ENCODE measurements at regions not wholly inside any gene's neighbourhood (a gene's known extent, or its start where the extent isn't known, plus 50 kb on each side); places are given as distances from the start of the nearest gene placed in this dataset.

DNA sequence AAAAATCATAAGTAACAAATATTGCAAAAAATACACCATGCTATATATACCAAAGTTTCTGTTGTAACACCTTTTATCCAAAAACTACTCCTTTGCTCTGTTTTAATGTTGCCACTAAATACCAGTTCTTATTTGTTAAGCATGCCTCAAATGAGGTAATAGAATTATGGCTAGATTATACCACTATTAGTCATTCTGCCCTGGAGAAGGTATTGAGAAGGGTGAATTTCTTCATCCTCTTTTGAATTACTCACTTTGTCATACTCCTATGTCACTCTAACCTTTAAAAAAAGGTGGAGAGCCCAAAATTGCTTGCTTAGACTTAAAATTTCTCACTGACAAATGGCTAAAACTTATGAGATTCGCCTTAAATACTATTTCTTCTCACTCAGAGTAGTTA is 750.9 kb downstream of the MAT2B start:
- Histone ChIP-seq H3K36me3 (ENCODE audit: insufficient read depth, low read length) (no peaks in the 10 kb centered on the region), H3K4me3 (ENCODE audit: low read length) (no peak overlapping the region), H3K9me3 (ENCODE audit: low read length) (no peaks in the 10 kb centered on the region), H3K4me1 (ENCODE audit: insufficient read depth, low read length) (peaks cover 21% of the 10 kb centered on the region), H3K27me3 (ENCODE audit: insufficient read depth, low read length) (no peaks in the 10 kb centered on the region), H2AFZ (ENCODE audit: low read depth, low read length) (no peak overlapping the region)

DNA sequence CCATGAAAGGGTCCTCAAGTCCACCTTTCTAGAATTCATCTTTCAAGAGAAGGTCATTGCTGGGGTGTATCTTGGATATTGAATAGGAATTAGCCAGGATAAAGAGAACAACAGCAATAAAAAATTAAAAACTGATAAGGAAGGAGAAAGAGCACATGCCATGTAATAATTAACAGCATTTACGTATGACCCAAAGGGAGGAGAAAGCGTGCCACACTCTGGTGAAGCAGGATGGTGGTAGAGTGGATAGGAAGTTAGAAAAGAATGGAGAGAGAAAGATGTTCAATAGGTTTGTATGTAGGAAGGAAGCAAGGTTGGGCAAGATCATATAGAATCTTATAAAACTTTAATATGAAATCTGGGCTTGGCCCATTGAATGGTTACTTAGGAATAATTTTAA is 751.5 kb downstream of the MAT2B start:
- H3K4me3 ChIP-seq (ENCODE audit: low read length), result no peak overlapping the region
- H3K9me3 ChIP-seq (ENCODE audit: low read length), result no peaks in the 10 kb centered on the region
- H2AFZ ChIP-seq (ENCODE audit: low read depth, low read length), result no peak overlapping the region
- H3K36me3 ChIP-seq (ENCODE audit: insufficient read depth, low read length), result no peaks in the 10 kb centered on the region
- H3K4me1 ChIP-seq (ENCODE audit: insufficient read depth, low read length), result peaks cover 21% of the 10 kb centered on the region
- no peaks in the 10 kb centered on the region for H3K27me3 ChIP-seq (ENCODE audit: insufficient read depth, low read length)

DNA sequence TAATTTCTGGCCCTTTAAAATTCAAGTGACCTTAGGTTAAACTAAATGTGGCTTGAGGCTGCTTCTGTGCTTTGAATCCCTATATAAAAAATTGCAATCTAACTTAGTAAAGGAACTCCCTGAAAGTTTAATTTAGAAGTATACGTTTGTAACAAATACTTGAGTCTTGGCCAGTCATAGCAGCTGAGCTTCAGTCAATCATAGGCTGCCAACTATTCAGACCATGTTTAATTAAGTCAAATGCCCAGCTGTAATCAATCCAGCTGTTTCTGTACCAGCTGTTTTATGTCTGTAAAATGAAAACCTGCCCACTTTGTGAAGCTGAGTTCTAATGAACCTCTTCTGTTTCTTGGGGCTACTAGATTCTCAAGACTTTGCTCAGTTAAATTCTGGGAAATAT is 760.1 kb downstream of the MAT2B start:
- H2AFZ ChIP-seq (ENCODE audit: low read depth, low read length), result no peak overlapping the region
- no peaks in the 10 kb centered on the region for H3K36me3 ChIP-seq (ENCODE audit: insufficient read depth, low read length)
- H3K27me3 ChIP-seq (ENCODE audit: insufficient read depth, low read length), result no peaks in the 10 kb centered on the region
- no peaks in the 10 kb centered on the region for H3K9me3 ChIP-seq (ENCODE audit: low read length)
- H3K4me3 ChIP-seq (ENCODE audit: low read length), result no peak overlapping the region
- H3K4me1 ChIP-seq (ENCODE audit: insufficient read depth, low read length), result no peaks in the 10 kb centered on the region

DNA sequence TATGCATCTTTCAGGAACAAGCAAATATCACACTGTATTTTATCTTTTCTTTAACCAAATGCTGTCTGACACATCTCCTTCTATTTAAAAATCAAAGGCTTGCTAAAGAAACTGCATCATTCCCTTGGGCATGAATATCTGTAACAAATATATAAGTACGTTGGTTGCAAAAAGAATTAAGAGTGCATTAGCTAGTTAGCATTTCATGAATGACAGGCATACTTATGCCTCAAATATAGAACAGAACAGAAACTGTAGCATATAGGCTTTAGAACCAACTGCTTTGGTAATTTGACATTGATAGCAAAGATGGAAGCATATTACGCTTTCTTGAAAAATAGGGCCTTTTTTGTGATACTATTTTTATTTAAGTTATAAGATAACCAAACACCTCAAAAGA is 761.2 kb downstream of the MAT2B start:
- Histone ChIP-seq H3K36me3 (ENCODE audit: insufficient read depth, low read length) (no peaks in the 10 kb centered on the region), H3K27me3 (ENCODE audit: insufficient read depth, low read length) (no peaks in the 10 kb centered on the region), H2AFZ (ENCODE audit: low read depth, low read length) (no peak overlapping the region), H3K4me3 (ENCODE audit: low read length) (no peak overlapping the region), H3K9me3 (ENCODE audit: low read length) (no peaks in the 10 kb centered on the region), H3K4me1 (ENCODE audit: insufficient read depth, low read length) (no peaks in the 10 kb centered on the region)

DNA sequence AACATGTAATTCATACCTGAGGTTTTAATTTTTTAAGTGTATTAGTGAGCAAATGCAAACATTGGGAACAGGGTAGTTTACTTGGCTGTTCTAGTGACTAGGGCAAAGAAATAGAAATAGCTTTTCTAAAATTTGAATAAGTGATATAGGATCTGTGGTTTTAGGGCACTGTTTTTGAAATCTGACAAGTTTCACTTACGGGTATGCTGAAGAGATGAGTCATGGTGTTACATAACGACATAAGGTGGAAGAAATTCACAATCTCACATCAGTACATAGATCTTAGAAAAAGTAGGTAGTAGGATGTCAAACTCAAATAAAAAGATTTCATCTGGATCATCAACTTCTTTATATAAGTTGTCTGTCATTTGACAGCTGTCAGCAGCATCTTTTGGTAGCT is 772.3 kb downstream of the MAT2B start:
- H3K4me3 ChIP-seq (ENCODE audit: low read length), result no peak overlapping the region
- no peaks in the 10 kb centered on the region for H3K36me3 ChIP-seq (ENCODE audit: insufficient read depth, low read length)
- H3K4me1 ChIP-seq (ENCODE audit: insufficient read depth, low read length), result no peaks in the 10 kb centered on the region
- H2AFZ ChIP-seq (ENCODE audit: low read depth, low read length), result no peak overlapping the region
- H3K9me3 ChIP-seq (ENCODE audit: low read length), result no peaks in the 10 kb centered on the region
- no peaks in the 10 kb centered on the region for H3K27me3 ChIP-seq (ENCODE audit: insufficient read depth, low read length)

DNA sequence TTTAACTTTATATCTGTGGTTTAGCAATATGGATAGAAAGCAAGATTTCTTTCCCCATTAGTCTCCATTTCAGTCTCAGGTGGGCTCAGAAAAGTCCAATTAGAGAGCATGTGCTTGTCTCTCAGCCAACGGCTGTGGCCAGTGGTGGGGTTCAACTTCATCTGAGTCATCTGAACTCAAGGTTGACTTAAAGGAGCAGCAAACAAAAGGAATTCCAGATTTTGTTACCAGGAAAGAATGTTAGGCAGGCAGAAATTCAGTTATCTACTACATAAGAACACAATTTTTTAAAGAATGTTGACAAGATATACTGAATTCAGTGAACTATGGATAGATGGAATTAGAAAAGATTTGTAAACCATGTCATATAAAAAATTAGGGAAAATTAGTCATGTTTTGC is 784.1 kb downstream of the MAT2B start:
- Histone ChIP-seq H3K27me3 (ENCODE audit: insufficient read depth, low read length) (no peaks in the 10 kb centered on the region), H3K4me1 (ENCODE audit: insufficient read depth, low read length) (no peaks in the 10 kb centered on the region), H2AFZ (ENCODE audit: low read depth, low read length) (no peak overlapping the region)

DNA sequence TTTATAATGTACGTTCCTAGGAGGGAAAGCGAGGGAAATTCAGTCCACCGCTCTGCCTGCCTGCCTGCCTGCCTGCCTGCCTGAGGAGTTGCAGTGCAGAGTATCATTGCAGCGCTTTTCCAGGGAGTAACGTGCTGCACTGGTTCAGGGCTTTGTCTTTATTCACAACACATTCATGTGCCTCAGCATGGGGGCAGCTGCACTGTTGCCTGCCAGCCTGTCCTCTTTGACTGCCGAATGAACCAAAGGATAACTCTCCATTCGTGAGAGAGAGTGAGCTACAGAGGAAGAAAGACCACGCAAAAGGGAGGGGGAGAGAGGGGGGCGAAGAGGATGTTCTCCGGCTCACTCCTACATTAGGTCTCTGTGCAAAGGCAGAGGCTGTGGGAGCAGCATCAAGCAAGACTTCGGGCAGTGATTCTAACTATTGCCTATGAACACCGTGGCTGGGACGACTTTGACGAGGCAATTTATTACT is 791.2 kb downstream of the MAT2B start:
- no peaks in the 10 kb centered on the region for H3K36me3 ChIP-seq (ENCODE audit: insufficient read depth, low read length)
- peak overlapping the region; percentile 74 for H3K4me3 ChIP-seq (ENCODE audit: low read length)
- H2AFZ ChIP-seq (ENCODE audit: low read depth, low read length), result peak overlapping the region; percentile 91
- H3K27me3 ChIP-seq (ENCODE audit: insufficient read depth, low read length), result no peaks in the 10 kb centered on the region
- peaks cover 2% of the 10 kb centered on the region for H3K9me3 ChIP-seq (ENCODE audit: low read length)
- peaks cover 32% of the 10 kb centered on the region for H3K4me1 ChIP-seq (ENCODE audit: insufficient read depth, low read length)

More for the DNA sequence above, 784.1 kb downstream of the MAT2B start:
- Histone ChIP-seq H3K9me3 (ENCODE audit: low read length) (peaks cover 2% of the 10 kb centered on the region), H3K4me3 (ENCODE audit: low read length) (no peak overlapping the region), H3K36me3 (ENCODE audit: insufficient read depth, low read length) (no peaks in the 10 kb centered on the region)

DNA sequence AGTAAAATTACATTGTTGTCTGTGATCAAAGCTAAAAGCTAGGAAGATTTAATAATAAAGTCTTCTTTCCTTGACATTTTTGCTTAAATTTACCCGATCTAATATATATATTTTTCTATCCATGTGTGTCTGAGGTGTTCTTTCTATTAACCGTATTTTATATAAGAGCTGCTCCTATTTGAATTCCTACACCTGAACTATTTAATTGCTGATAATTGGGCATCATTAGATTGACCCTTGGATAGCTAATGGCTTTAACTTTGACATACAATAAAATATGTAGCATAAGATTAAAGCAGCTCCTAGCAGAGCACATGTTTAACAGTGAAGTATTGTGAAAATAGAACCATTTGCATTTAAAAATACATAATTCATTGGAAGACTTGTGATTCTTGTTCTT is 792.7 kb downstream of the MAT2B start:
- no peaks in the 10 kb centered on the region for H3K36me3 ChIP-seq (ENCODE audit: insufficient read depth, low read length)
- H3K4me3 ChIP-seq (ENCODE audit: low read length), result peak overlapping the region; percentile 74
- peaks cover 32% of the 10 kb centered on the region for H3K4me1 ChIP-seq (ENCODE audit: insufficient read depth, low read length)
- peaks cover 2% of the 10 kb centered on the region for H3K9me3 ChIP-seq (ENCODE audit: low read length)
- H2AFZ ChIP-seq (ENCODE audit: low read depth, low read length), result no peak overlapping the region
- H3K27me3 ChIP-seq (ENCODE audit: insufficient read depth, low read length), result no peaks in the 10 kb centered on the region

DNA sequence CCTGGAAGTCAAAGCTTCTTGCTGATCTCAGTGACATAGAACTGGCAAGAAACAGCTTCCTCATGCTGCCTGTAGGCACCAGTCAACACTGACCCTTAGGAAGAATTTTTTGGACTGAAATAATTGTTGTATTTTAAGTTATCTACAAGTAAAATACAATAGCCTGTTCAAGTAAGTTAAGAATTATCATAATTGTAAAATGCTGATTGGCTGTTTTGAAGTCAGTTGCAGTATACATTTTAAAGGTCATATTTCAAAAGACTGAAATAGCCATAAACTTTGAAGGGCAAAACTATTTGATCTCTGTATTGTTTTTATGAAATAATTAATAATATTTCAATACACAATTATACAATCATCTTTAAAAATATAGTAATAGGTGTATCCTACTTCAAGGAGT is 794.9 kb downstream of the MAT2B start:
- Histone ChIP-seq H3K9me3 (ENCODE audit: low read length) (no peaks in the 10 kb centered on the region), H3K4me3 (ENCODE audit: low read length) (no peak overlapping the region), H3K4me1 (ENCODE audit: insufficient read depth, low read length) (peaks cover 32% of the 10 kb centered on the region), H3K36me3 (ENCODE audit: insufficient read depth, low read length) (no peaks in the 10 kb centered on the region), H2AFZ (ENCODE audit: low read depth, low read length) (no peak overlapping the region), H3K27me3 (ENCODE audit: insufficient read depth, low read length) (no peaks in the 10 kb centered on the region)

DNA sequence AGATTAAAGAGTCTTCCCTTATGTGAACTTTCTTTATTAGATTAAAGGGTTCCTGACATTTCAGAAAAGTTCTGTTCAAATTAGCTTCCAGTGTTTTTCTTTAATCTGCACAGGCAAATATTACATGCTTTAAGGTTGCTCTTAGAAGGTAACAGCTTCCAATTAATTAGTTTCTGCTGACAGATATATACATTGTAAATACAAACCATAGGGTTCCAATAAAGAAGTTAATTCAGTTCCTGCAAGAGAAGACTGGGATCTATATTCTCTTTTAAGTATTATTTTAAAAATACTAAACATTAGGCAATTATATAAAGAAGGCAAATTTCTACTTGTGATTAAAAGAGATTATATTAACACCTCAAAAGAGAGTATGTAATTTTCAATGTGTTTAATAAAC is 795.7 kb downstream of the MAT2B start:
- H3K36me3 ChIP-seq (ENCODE audit: insufficient read depth, low read length), result no peaks in the 10 kb centered on the region
- H2AFZ ChIP-seq (ENCODE audit: low read depth, low read length), result no peak overlapping the region
- no peaks in the 10 kb centered on the region for H3K27me3 ChIP-seq (ENCODE audit: insufficient read depth, low read length)
- no peaks in the 10 kb centered on the region for H3K9me3 ChIP-seq (ENCODE audit: low read length)
- no peak overlapping the region for H3K4me3 ChIP-seq (ENCODE audit: low read length)
- H3K4me1 ChIP-seq (ENCODE audit: insufficient read depth, low read length), result peaks cover 29% of the 10 kb centered on the region

DNA sequence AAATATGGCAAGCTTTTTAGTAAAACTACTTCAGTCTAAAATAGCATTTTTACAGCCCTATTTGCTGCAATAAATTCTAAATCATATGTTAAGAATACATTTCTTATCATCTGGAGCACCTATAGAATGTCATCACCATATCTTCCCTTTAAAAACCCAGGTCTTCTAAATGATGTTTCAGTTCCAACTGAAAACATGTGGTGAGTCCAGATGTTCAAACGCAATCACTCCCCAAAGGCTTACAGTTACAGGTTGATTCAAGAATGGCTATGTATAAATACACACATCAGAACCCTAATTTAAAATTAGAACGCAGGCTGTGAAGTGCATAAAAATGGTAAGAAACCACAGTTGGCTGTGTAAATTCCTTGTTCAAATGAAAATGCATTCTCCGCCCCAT is 796.3 kb downstream of the MAT2B start:
- Histone ChIP-seq H2AFZ (ENCODE audit: low read depth, low read length) (no peak overlapping the region), H3K4me3 (ENCODE audit: low read length) (no peak overlapping the region), H3K4me1 (ENCODE audit: insufficient read depth, low read length) (peaks cover 25% of the 10 kb centered on the region), H3K36me3 (ENCODE audit: insufficient read depth, low read length) (no peaks in the 10 kb centered on the region), H3K9me3 (ENCODE audit: low read length) (no peaks in the 10 kb centered on the region), H3K27me3 (ENCODE audit: insufficient read depth, low read length) (no peaks in the 10 kb centered on the region)

DNA sequence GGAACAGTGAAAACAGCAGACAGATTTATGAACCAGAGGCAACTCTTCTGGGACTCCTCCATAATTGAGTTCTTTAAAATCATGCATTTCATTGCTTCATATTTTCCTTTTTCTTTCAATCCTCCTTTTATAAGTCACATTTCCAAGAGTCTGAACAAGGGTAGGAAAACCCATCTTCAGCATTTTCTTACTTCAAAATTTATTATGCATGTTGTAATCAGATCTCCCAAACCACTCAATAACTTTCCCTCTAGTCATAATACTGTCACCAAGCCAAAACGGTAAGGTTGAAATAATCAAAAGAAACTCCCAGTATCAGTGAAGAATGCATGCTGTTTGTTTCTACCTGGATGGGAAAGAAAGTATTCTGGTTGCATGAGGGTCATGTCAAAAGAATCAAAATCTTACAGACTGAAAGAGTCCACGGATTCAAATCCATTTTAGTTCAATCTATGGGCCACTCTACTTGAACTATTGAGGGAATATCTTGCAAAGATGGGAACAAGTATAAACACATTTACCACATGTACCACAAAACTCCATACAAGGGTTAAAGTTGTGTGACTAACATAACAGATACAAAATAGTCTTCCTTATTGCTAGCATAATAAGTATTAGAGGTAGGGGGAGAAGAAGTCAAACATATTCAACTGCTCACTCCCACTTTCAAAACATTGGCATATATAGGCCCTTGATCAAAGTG is 797.3 kb downstream of the MAT2B start:
- no peaks in the 10 kb centered on the region for H3K9me3 ChIP-seq (ENCODE audit: low read length)
- peaks cover 24% of the 10 kb centered on the region for H3K4me1 ChIP-seq (ENCODE audit: insufficient read depth, low read length)
- H3K4me3 ChIP-seq (ENCODE audit: low read length), result no peak overlapping the region
- no peak overlapping the region for H2AFZ ChIP-seq (ENCODE audit: low read depth, low read length)
- no peaks in the 10 kb centered on the region for H3K27me3 ChIP-seq (ENCODE audit: insufficient read depth, low read length)
- H3K36me3 ChIP-seq (ENCODE audit: insufficient read depth, low read length), result no peaks in the 10 kb centered on the region

DNA sequence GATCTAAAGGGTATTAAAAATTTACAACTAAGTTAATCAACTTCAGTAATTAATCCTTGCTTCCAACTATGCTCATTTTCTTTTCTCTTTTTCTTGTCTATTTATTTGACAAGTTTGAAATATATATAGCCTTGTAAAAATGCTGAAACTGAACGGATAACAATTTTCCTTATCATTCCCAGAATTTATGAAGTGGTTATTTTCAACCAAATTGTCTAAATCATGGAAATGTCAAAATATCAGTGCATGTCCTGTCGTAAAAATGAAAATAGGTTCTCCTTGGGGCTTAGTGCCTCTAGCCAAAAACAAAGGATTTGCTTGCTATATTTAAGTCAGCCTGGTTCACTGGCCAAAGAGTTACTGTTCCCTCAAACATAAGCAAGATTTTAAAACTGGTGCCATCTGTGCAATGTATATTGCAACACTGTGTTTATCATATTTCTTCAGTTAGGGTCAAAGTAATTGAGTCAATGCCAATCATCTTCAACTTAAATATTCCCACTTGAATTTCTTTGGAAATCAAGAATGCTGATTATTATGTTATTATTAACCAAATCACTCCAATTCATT is 798.3 kb downstream of the MAT2B start:
- H3K9me3 ChIP-seq (ENCODE audit: low read length), result no peaks in the 10 kb centered on the region
- H3K4me3 ChIP-seq (ENCODE audit: low read length), result no peak overlapping the region
- no peaks in the 10 kb centered on the region for H3K27me3 ChIP-seq (ENCODE audit: insufficient read depth, low read length)
- H2AFZ ChIP-seq (ENCODE audit: low read depth, low read length), result no peak overlapping the region
- no peaks in the 10 kb centered on the region for H3K36me3 ChIP-seq (ENCODE audit: insufficient read depth, low read length)
- H3K4me1 ChIP-seq (ENCODE audit: insufficient read depth, low read length), result peaks cover 15% of the 10 kb centered on the region

DNA sequence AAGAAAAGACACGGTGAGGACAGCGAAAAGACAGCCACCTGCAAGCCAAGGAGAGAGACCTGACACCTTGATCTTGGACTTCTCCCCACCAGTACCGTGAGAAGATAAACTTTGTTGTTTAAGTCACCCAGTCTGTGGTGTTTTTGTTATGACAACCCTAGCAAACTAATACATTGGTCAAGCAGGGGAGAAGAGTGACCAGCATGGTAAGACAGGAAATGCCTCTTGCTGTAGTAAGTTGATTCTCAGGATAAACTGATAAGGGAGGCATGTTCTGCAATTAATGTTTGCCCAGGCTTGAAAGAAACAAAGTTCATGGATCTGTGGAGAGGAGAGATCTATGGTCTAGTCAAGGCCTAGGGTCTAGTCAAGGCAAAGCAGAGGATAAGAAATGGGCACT is 801.2 kb downstream of the MAT2B start:
- Histone ChIP-seq H3K9me3 (ENCODE audit: low read length) (no peaks in the 10 kb centered on the region), H3K27me3 (ENCODE audit: insufficient read depth, low read length) (no peaks in the 10 kb centered on the region), H3K36me3 (ENCODE audit: insufficient read depth, low read length) (no peaks in the 10 kb centered on the region), H3K4me1 (ENCODE audit: insufficient read depth, low read length) (no peaks in the 10 kb centered on the region), H2AFZ (ENCODE audit: low read depth, low read length) (no peak overlapping the region), H3K4me3 (ENCODE audit: low read length) (no peak overlapping the region)

Data from neuron (in vitro differentiated cells).